Stimulated activated CD4-positive, alpha-beta T cell treated with anti-CD3 and anti-CD28 coated beads, TNF-alpha, amount 100 ng/mL, for 4 hours (primary cell): ENCODE measurements at regions not wholly inside any gene's neighbourhood (a gene's known extent, or its start where the extent isn't known, plus 50 kb on each side); places are given as distances from the start of the nearest gene placed in this dataset.
"Not testable (repeated sequence)": the region's sequence is repeated elsewhere in the genome, so short reads cannot be mapped to it uniquely, and the experiment has no call there.

Source experiments
- DNase-seq, 3 experiments: peaks; one replicate each; pipeline ENCODE4 v3.0.0-alpha.2; 2020; ENCODE audit warnings: low read depth in 3 of 3

GRCh38 chr1:87398641-87399040 lies 70.0 kb downstream of the LMO4 start:
- no peak for DNase-seq

- no peak for DNase-seq
Measured at GRCh38 chr1:87399264-87399663, 70.6 kb downstream of the LMO4 start.

DNA sequence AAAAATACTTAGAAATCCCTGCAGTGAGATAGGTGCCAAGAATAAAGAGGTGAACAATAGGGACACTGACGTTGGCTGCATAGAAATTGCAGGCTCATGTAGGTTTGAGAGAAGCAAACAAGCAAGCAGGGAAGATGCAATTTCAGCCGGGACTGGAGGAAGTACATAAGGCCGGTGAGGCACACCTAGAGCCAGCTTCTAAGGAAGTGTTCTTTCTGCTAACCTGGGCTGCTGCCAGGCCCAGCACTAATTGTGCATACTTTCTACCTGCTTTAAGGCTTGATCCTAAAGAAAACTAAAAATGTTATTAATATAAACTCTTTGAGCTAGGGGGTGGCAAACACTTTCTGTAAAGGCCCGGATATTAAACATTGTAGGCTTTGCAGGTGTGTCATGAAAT lies 71.0 kb downstream of the LMO4 start:
- no peak for DNase-seq

- DNase-seq: no peak
Measured at GRCh38 chr1:87400813-87401212, 72.1 kb downstream of the LMO4 start.

- DNase-seq: no peak
Measured at GRCh38 chr1:87402241-87403002, 73.7 kb downstream of the LMO4 start.

- DNase-seq: no peak
Measured at GRCh38 chr1:87403061-87403820, 74.6 kb downstream of the LMO4 start.

GRCh38 chr1:87404296-87404695 lies 75.6 kb downstream of the LMO4 start:
- no peak for DNase-seq

GRCh38 chr1:87408665-87409248 lies 80.1 kb downstream of the LMO4 start:
- no peak for DNase-seq

DNA sequence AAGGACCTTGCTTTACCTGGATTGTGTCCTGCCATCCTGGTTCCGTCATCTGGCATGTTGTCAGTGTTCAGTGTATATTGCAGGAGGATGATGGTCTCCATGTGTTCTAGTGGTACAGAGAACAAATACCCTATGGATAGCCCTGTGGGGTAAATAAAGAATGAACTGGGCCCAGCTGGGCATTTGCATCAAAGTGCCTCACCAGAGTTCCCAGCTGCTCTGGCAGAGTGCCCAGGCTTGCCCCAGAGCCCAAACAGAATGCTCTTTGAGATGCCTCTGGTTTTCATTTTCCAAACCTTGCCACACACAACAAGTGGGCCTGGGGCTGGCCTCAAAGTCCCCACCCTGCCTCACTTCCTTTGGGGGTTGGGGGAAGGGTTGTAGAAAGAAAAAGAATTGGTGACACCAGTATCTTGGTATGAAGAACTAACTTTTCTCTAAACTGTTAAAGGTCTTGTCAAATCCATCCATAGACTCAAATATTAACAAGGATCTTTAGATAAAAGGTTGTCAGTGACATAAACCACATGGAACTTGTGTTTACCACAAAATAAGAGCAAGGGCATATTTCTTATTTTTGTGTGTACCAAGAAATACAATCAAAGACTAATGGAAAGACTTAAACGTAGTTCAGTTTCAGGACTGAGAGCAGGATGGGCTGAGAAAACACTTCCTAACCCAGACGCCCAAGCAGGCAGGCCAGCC lies 82.2 kb downstream of the LMO4 start:
- DNase-seq: no peak

GRCh38 chr1:87413846-87414245 lies 85.2 kb downstream of the LMO4 start:
- not testable (repeated sequence) for DNase-seq

DNA sequence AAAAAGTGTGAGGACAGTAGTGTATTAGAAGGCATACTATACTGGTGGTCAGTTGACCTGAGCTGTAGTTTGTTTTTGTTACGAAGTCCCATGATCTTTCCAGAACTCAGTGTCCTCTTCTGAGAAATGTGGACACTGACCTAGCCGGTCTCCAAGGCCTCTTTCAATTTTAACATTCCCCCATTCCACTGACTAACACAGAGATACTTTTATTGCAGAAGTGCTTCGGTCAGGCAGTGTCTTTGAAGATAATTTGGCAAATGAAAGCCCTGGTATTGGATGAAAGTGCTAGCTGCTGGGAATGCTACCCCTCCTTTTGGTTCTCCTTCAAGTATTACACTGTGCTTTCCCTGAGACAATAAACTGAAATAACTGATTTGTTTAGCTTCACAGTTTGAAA lies 89.4 kb downstream of the LMO4 start:
- no peak for DNase-seq

- DNase-seq: no peak
Measured at GRCh38 chr1:87421809-87422208, 93.1 kb downstream of the LMO4 start.

GRCh38 chr1:87424541-87424940 lies 95.9 kb downstream of the LMO4 start:
- DNase-seq: no peak

- DNase-seq: no peak
Measured at GRCh38 chr1:87426463-87427249, 98.0 kb downstream of the LMO4 start.

- DNase-seq: no peak
Measured at GRCh38 chr1:87428367-87428766, 99.7 kb downstream of the LMO4 start.

DNA sequence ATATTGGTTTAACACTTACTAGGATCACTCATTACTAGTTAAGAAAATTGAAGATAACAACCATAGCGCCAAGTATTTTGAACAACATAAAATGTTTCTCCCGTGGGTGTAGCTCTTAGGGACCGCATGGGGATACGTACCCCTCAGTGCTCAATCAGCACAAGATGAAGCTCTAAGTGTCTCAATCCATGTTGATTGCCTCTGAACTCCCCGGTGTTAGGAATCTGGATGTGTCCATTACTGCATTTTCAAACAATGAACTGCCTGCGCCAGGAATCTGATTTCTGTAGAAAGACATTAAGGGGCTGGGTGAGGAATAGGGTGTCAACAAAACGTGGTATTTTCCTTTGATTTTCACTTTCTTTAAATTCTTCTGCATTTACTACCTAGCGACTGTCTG lies 100.2 kb downstream of the LMO4 start:
- DNase-seq: no peak

GRCh38 chr1:87432685-87433084 lies 104.0 kb downstream of the LMO4 start:
- no peak for DNase-seq

DNA sequence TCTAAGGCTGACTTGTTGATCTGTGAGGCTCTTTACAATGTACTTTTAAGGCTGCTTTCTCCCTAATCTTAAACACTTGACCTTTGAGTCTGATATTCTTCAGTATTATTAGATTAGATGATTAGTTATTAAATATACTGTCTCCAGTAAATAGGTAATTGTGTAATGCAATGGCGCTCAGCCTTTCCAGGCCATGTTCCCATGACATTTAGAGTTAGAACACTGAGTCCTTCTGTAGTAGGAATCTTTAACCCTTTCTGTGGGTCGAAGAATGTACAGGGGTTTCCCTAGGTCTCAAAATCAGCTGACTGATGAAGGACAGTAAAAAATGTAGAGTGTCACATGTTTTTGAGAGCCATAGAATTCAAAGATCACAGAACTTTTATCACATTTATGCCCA lies 104.4 kb downstream of the LMO4 start:
- not testable (repeated sequence) for DNase-seq

DNA sequence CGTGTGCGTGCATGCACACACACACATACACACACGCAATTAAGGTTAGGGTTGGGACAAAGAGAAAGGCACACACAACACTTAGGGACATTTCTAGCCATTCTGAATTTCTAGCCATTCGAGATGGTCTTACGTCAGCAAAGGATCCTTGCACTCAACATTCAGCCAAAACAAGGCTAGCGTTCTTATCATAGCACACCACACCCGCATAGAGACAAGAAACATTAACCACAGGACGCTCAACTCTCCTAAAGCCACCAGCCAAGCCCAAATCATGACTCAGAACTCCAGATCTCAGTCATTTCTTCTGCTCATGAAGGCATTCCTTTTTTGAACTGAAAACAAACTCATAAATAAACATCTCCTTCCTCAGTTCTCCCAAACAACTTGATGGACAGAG lies 106.8 kb downstream of the LMO4 start:
- no peak for DNase-seq

- not testable (repeated sequence) for DNase-seq
Measured at GRCh38 chr1:87436115-87436514, 107.4 kb downstream of the LMO4 start.

- no peak for DNase-seq
Measured at GRCh38 chr1:87436534-87436933, 107.9 kb downstream of the LMO4 start.
